ENCODE measurements at regions not wholly inside any gene's neighbourhood (a gene's known extent, or its start where the extent isn't known, plus 50 kb on each side); places are given as distances from the start of the nearest gene placed in this dataset.

- no peak for TF ChIP-seq RAD21 (IDR thresholded peaks at IDR 0.05 in 1 of 2, conservative IDR thresholded peaks at IDR 0.05 in 1 of 2; ENCODE audit: low read depth in 2 of 2, low read length in 2 of 2)
- no peak for TF ChIP-seq KDM4A (IDR thresholded peaks at IDR 0.05; ENCODE audit: low read depth, low read length, severe bottlenecking)
- TF ChIP-seq SRF (IDR thresholded peaks at IDR 0.05; ENCODE audit: low read depth, low read length): no peak
- TF ChIP-seq, protein P1, sequence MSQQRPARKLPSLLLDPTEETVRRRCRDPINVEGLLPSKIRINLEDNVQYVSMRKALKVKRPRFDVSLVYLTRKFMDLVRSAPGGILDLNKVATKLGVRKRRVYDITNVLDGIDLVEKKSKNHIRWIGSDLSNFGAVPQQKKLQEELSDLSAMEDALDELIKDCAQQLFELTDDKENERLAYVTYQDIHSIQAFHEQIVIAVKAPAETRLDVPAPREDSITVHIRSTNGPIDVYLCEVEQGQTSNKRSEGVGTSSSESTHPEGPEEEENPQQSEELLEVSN (IDR thresholded peaks at IDR 0.05): no peak
- no peak for TF ChIP-seq MAFK (IDR thresholded peaks at IDR 0.05; ENCODE audit: low read depth, low read length)
Measured at GRCh38 chr2:111629983-111630382, 254.0 kb downstream of the ANAPC1 start (continued).

Measured in H1 (cell line).